Epithelial cell of esophagus (primary cell): ENCODE measurements at regions not wholly inside any gene's neighbourhood (a gene's known extent, or its start where the extent isn't known, plus 50 kb on each side); places are given as distances from the start of the nearest gene placed in this dataset.
"Not testable (repeated sequence)": the region's sequence is repeated elsewhere in the genome, so short reads cannot be mapped to it uniquely, and the experiment has no call there.

ENCODE experiments used
- DNase-seq: peaks from one replicate; pipeline ENCODE4 v3.0.0; 2010; ENCODE audit warnings: low read depth
- H3K4me3 ChIP-seq: 2 replicates; pipeline ENCODE4 v1.5.1; 2011; ENCODE audit warnings: mild to moderate bottlenecking, low read length, control low read depth
- CTCF ChIP-seq: IDR thresholded peaks from 2 replicates; pipeline ENCODE4 v1.5.1; 2011; ENCODE audit warnings: low read depth, mild to moderate bottlenecking, low read length, control low read depth, inconsistent platforms; ENCODE audit not compliant: insufficient read depth; ENCODE audit errors: missing control alignments

DNA sequence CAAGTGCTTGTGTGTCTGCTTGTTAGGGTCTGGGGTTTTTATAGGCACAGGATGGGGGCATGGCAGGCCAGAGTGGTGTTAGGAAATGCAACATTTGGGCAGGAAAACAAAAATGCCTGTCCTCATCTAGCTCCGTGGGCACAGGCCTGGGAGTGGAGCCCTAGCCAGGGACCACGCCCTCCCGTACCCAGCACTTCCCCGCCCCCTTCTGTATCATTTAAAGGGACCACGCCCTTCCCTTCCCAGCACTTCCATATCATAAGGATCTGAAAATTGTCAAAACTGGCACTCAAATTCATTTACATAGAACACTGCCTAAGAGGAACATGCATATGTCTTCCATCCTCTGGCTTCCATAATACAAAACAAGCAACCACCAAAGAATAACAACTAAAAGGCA lies 185.8 kb downstream of the B3GLCT start:
- TF ChIP-seq CTCF: no peak
- H3K4me3 ChIP-seq: no peak overlapping the region
- no peak for DNase-seq

DNA sequence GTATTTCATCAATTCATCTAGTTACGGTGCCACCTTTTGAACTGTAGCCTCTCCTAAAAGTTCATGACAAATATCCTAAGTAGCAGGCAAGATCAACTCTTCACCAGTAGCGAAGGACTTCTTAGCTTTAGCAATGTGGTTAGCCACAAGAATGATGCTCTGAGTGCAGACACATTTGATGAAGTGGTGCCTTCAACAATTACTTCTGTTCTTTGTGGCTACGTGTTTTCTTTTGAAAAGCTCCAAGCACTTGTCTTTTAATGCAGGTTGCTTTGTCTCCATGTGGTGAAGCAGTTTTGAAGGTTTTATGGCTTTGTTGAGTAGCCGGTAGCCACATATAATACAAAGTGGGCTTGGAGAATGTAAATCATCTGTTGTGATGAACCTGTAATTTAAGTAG lies 194.7 kb downstream of the B3GLCT start:
- no peak for DNase-seq
- TF ChIP-seq CTCF: no peak
- H3K4me3 ChIP-seq: no peak overlapping the region

DNA sequence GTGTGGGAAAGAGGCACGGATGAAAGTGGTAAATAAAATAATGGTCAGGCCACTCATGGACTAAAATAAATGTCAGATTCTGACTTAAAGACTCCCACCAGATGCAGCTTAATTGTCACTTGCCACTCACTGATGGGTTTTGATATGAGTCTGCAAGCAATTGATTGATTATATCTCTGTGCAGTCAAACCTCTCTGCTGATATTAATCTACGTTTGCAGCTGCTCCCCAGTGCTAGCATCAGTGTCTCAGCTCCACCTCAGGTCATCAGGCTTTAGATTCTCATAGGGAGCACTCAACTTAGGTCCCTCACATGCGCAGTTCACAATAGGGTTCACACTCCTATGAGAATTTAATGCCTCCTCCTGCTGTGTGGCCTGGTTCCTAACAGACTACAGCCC lies 195.3 kb downstream of the B3GLCT start:
- H3K4me3 ChIP-seq: no peak overlapping the region
- no peak for TF ChIP-seq CTCF
- no peak for DNase-seq

- no peak overlapping the region for H3K4me3 ChIP-seq
- no peak for DNase-seq
- no peak for TF ChIP-seq CTCF
These were observed 199.9 kb downstream of the B3GLCT start for GRCh38 chr13:31399690-31400089.

DNA sequence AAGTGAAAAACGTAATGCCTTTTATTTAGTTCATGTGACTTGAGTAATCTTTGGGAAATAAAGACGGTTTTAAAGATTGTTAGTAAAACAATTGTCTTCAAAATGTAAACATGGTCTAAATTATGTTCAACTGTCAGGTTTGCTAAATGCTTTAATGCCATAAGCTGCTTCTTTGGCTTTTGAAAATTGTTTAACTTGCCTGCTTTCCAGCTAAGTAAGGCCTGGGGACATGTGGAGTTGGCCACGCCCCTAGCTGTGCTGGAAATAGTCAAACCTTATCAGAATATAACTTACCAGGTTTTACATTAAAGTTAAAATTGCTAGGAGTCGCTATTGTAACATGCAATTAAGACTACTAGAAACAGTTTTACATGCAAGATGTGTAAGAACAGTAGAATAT lies 203.9 kb downstream of the B3GLCT start:
- DNase-seq: not testable (repeated sequence)

DNA sequence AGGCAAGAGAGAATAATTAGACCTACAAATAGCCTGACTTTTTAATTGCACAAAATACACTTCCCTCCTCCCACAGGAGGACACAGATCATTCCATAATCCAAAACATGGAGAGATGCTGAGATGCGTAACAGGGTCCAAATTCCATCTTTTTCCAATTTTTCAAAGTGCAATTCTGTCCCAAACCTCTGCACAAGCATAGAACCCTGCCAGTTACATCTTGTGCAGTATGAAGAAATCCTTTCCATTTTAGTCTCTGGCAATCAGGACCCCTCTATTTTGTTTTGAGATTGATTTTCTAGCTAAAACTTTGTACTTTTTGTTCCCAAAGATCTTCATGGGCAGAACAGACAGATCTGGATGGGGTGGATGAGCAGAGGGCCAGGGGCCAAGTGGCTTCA lies 209.2 kb downstream of the B3GLCT start:
- TF ChIP-seq CTCF: no peak
- DNase-seq: no peak
- H3K4me3 ChIP-seq: no peak overlapping the region

More for the DNA sequence above, 203.9 kb downstream of the B3GLCT start:
- not testable (repeated sequence) for H3K4me3 ChIP-seq

DNA sequence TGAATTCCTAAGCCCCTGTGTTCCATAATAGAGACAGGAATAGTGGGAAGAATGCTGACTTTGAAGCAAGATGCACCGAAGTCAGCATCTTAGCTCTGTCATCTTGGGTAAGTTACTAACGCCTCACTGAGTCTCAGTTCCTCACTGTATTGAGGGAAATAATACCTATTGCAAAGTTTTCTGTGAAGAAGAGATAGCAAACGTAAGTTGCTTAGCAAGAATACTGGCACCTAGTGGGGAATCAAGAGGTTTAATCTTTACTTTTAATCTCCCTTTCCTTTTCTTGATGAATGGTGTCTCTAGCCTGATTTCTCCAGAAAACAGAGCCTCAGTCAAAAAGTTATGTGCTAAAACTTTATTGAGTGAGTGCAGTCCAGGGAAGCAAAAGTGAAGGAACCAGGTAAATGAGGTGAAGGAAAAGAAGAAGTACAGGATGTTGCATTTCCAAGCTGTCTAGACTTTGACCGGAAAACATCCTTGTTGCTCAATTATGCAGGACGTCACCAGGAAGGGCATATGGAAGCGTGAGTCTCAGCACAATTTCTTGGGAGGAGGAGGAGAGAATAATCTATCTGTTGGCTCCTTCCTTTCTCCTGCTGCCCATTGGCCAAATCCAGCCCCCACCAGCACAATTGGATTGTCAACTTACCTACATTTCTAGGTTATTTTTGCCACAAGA lies 210.0 kb downstream of the B3GLCT start:
- no peak overlapping the region for H3K4me3 ChIP-seq
- TF ChIP-seq CTCF: peak; percentile 34
- DNase-seq: peak; percentile 67
